GM12878 (cell line): ENCODE measurements at regions not wholly inside any gene's neighbourhood (a gene's known extent, or its start where the extent isn't known, plus 50 kb on each side); places are given as distances from the start of the nearest gene placed in this dataset.

ENCODE experiments used
- GABPA ChIP-seq: IDR thresholded peaks from 2 replicates; pipeline ENCODE4 v1.6.1; 2014; ENCODE audit warnings: antibody characterized with exemption, low read depth, mild to moderate bottlenecking, inconsistent platforms
- HCFC1 ChIP-seq: fragments of 150-350 bp; IDR thresholded peaks from 2 replicates; pipeline ENCODE4 v1.6.1; 2014; ENCODE audit warnings: low read length
- POLR2A ChIP-seq: IDR thresholded peaks from 2 replicates; pipeline ENCODE4 v1.6.1; 2011; ENCODE audit warnings: low read depth, mild to moderate bottlenecking, low read length
- SPI1 ChIP-seq: IDR thresholded peaks from 2 replicates; pipeline ENCODE4 v1.6.1; 2011; ENCODE audit warnings: low read depth, mild to moderate bottlenecking, low read length, moderate library complexity, borderline replicate concordance; ENCODE audit not compliant: insufficient read depth
- TARDBP ChIP-seq: IDR thresholded peaks from 2 replicates; pipeline ENCODE4 v1.6.1; 2016; ENCODE audit warnings: borderline replicate concordance
- TF ChIP-seq, protein P1 (sequence below): fragments of 450-650 bp; IDR thresholded peaks from 2 replicates; pipeline ENCODE4 v1.6.1; 2016; ENCODE audit warnings: mild to moderate bottlenecking

DNA sequence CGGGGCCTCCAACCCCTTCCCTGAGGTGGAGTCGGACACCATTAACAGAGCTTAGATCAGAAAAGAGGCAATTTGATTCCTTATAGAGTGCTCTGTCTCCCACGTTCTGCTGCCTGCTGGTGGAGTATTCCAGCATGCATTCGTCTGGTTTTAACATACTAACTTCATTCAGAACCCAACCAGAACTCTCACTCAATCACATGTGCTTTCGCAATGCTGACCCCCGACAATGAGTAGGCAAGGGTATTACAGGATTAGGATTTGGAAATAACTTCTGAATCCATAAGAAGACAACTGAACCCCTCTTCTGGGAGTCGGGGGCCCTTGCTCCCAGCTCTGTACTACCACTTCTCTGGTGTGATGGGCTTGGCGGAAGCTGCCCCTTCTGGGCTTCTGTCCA, 55.7 kb upstream of the HABP2 start:
- TF ChIP-seq POLR2A (no peak), SPI1 (no peak), HCFC1 (no peak), TARDBP (no peak), GABPA (no peak)
- TF ChIP-seq, protein P1, sequence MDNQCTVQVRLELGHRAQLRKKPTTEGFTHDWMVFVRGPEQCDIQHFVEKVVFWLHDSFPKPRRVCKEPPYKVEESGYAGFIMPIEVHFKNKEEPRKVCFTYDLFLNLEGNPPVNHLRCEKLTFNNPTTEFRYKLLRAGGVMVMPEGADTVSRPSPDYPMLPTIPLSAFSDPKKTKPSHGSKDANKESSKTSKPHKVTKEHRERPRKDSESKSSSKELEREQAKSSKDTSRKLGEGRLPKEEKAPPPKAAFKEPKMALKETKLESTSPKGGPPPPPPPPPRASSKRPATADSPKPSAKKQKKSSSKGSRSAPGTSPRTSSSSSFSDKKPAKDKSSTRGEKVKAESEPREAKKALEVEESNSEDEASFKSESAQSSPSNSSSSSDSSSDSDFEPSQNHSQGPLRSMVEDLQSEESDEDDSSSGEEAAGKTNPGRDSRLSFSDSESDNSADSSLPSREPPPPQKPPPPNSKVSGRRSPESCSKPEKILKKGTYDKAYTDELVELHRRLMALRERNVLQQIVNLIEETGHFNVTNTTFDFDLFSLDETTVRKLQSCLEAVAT = no peak
